ENCODE measurements at regions not wholly inside any gene's neighbourhood (a gene's known extent, or its start where the extent isn't known, plus 50 kb on each side); places are given as distances from the start of the nearest gene placed in this dataset.
"Not testable (repeated sequence)": the region's sequence is repeated elsewhere in the genome, so short reads cannot be mapped to it uniquely, and the experiment has no call there.

DNA sequence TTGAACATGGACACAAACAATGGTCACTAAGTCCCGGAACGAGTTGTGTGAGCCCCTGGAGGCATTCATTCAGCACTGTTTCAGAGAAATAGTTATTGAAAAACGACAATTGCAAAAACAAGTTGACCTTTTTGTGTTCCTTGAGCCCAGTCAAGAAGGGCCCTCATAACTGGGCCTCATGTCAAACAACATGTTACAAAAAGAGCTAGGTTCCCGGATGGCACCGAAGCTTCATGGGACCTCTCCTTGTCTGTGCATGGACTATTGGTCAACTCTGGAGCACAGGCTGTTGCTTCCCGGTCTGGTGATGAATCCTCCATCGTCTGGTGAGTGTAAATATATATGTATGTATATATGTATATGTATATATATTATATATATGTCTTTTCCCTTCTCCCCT, 176.6 kb downstream of the ALG10 start:
- DNase-seq, result no peak

DNA sequence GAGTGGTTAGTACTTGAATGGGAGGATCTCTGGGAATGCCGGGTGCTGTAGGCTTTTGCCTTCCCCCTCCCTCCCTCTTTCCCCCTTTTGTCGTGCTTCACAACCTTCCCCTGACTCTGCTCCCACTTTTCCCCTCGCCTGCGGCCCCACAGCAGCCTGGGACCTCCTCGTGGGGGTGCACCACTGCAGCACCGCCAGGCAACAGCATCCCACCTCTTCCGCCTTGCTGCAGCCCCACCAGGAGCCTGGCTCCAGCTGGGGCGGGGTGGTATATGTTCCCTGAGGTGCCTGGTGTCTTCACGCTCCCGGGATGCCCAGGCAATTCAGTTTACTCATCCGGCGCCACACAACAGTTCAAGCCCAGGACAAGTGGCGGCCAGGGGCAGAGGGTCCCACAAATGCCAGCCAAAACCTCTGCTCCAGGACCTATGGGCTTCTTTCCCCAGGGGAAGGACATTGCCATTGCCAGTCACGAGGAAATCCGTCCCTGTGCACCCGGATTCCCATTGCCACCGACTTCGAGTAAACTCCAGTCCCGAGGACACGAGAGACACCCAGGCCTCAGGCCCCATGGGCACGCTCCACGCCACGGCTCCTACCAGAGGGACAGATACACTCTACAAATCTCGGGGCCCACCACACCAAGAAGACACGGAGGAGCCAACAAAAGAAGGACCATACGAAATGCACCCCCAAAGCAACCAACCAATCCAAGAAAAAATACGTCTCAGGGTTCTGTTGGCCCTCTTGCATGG, 181.7 kb downstream of the ALG10 start:
- DNase-seq, result no peak

DNA sequence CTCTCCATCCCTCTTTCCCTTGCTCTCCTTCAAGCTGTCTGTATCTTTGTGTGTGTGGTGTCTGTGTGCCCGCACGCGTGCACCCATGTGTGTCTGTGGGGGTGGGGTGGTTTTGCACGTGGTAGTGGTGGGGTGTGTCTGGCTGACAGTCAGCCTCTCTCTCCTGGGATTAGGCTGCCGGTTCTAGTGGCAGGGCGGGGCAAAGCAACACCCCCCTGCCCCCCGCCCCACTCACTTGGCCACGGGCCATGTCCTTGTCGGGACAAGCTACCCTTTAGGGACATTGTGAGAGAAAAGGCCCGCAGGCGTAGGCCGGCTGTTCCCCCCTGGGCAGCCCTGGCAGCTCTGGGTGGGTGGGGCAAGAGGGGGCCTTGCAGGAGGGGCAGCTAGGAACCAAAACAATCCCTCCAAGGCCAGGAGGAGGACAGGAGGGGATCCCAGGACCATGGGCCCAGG, 182.6 kb downstream of the ALG10 start:
- no peak for DNase-seq

GRCh38 chr12:34205401-34205800, 183.1 kb downstream of the ALG10 start:
- no peak for DNase-seq

GRCh38 chr12:34206061-34206785, 183.9 kb downstream of the ALG10 start:
- DNase-seq, result no peak

- DNase-seq, result no peak
Observed at GRCh38 chr12:34207858-34208257, 185.6 kb downstream of the ALG10 start.

GRCh38 chr12:34208331-34209258, 186.3 kb downstream of the ALG10 start:
- no peak for DNase-seq

DNA sequence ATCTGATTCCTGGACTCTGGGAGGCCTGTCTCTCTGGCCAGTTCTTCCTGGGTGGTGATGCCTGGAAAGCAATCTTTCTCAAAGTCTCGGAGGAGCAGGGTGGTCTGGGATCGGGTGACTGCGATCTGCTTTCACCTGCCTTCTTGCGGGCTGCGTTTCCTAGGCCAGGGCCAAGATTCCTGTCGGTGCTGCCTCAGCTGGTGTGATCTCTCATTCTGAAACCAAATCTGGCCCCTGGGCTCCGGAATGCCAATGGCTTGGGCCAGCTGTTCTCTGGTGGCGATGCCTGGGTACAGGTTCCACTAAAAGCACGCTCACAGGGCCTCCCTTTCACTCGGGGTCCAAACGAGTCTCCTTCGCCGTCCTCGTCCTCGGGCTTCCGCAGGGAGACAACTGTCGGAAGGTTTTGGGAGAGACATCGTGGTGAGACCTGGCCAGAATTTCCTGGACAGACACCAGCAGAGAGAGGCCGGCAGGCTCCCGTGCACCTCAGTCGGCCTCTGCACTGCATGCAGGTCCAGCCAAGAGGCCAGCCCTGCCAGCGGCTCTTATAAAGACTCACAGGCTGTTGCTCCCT, 187.1 kb downstream of the ALG10 start:
- DNase-seq, result no peak

- no peak for DNase-seq
Observed at GRCh38 chr12:34210183-34210582, 187.9 kb downstream of the ALG10 start.

DNA sequence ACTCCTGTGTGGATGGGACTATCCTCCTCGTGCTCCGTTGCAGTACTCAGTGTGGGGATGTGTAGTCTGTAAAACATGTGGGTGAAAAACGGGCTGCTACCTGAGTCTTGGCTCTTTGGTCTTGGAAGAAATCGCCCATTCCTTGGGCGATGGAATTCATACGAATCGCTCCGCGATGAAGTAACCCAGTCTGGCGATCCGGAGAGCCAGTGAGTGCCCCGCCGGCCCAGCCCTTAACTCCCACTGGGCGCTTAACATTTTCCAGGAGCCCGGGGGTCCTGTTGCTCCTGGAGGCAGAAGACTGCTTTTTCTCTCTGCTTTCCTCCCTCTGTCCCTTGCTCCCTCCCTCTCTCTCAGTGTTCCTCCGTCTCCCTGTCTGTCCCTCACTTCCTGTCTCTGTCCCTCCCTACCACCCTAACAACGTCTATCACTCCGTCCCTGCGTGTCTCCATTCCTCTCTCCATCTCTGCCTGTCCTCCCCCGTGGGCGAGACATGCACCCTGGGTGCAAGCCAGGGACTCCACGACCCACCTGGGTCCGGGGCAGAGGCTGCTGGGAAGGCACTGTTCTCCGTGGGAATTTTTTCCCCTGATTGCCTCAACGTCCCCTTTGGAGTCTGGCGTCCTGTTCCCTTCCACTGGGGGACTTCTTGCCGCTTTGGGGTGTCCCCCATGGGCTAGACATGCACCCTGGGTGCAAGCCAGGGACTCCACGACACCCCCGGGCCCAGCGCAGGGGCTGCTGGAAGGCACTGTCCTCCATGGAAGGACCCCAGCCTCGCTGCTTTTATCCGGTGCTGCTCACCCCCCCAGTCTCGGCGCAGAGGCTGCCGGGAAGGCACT, 188.6 kb downstream of the ALG10 start:
- DNase-seq, result no peak

- DNase-seq, result no peak
Observed at GRCh38 chr12:34212651-34213050, 190.4 kb downstream of the ALG10 start.

GRCh38 chr12:34214011-34214410, 191.7 kb downstream of the ALG10 start:
- DNase-seq, result no peak

GRCh38 chr12:34215213-34215892, 193.1 kb downstream of the ALG10 start:
- DNase-seq, result no peak

DNA sequence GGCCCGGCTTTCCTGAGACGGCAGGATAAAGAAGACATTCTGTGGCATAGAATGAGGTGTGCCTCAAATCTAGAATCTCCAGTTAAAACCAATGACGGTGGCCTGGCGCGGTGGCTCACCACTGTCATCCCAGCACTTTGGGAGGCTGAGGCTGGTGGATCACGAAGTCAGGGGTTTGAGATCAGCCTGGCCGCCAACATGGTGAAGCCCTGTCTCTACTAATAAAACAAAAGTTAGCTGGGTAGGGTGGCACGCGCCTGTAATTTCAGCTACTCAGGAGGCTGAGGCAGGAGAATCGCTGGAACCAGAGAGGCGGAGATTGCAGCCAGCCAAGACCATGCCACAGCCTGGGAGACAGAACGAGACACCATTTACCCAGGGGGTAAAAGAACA, 193.6 kb downstream of the ALG10 start:
- DNase-seq, result no peak

DNA sequence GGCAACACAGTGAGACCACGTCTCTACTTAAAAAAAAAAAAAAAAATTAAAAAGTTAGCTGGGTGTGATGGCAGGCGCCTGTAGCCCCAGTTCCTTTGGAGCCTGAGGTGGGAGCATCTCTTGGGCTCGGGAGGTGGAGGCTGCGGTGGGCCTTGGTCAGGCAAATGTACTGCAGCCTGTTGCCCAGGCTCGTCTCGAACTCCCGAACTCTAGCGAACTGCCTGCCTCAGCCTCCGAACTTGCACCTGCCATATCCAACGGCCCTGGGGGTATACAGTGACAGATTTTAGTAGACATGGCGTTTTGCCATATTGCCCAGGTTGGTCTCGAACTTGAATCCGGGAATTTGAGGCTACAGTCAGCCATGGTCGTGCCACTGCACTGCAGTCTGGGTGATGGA, 195.4 kb downstream of the ALG10 start:
- DNase-seq, result no peak

DNA sequence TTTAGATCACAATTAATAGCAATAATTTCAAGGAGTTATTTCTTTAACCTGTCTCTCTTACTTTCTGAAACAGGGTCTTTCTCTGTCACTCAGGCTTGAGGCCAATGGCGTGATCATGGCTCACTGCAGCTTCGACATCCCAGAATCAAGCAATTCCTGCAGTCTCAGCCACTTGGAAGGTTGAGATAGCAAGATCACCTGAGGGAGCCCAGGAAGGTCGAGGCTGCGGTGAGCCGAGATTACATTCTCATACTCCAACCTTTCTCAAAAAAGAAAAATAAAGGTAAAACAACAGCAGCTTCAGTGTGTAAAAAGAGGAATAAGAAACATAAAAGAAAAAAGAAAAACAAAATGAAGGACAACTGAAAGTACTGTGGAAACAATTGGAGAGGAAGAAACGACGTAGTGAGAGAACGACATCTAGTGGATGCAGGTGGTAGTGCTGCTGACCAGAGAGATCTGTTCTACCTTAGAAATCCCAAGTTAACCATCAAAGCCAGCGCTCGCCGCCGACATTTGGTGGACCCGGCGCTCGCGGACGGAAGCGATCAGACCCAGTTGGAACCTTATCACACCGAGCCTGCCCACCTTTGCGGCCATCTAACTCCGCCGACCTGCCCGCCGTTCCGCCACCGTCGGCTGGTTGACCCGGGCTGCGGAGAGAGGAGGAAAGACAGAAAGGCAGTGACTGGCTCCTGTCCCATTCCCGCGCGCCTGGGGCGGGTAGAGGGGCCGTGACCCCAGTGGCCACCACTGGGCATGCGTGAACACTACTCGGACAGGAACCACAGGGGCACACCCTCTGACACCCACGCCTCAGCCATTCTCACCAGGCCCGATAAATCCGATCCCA, 196.1 kb downstream of the ALG10 start:
- peak; percentile 66 for DNase-seq

GRCh38 chr12:34219046-34219770, 196.9 kb downstream of the ALG10 start:
- no peak for DNase-seq

GRCh38 chr12:34220079-34220478, 197.8 kb downstream of the ALG10 start:
- not testable (repeated sequence) for DNase-seq

- no peak for DNase-seq
Observed at GRCh38 chr12:34223640-34224039, 201.3 kb downstream of the ALG10 start.

GRCh38 chr12:34226044-34226443, 203.7 kb downstream of the ALG10 start:
- not testable (repeated sequence) for DNase-seq
